Right atrium auricular region (tissue), 2 donors: ENCODE measurements at regions not wholly inside any gene's neighbourhood (a gene's known extent, or its start where the extent isn't known, plus 50 kb on each side); places are given as distances from the start of the nearest gene placed in this dataset.

Experiments
- DNase-seq: peaks from one replicate; pipeline ENCODE4 v3.0.0-alpha.2; 2019; ENCODE audit warnings: low spot score
- H3K27ac ChIP-seq, 2 donors: fragments of 200-600 bp; sonication (generic); 1 replicate in 1 of 2; 2 replicates in 1 of 2; pipeline ENCODE4 v1.5.1; 2016 to 2019
- H3K27me3 ChIP-seq, 2 donors: fragments of 200-600 bp; sonication (generic); one replicate each; pipeline versions ENCODE4 v1.5.1 to v1.6.0; 2017 to 2019
- H3K36me3 ChIP-seq: fragments of 200-600 bp; sonication (generic); one replicate; pipeline ENCODE4 v1.5.1; 2016
- H3K4me1 ChIP-seq, 2 donors: fragments of 200-600 bp; sonication (generic); one replicate each; pipeline versions ENCODE4 v1.5.1 to v1.6.0; 2017 to 2019
- H3K4me3 ChIP-seq, 2 donors: fragments of 200-600 bp; sonication (generic); 1 replicate in 1 of 2; 2 replicates in 1 of 2; pipeline ENCODE4 v1.5.1; 2017 to 2019; ENCODE audit warnings: mild to moderate bottlenecking in 1 of 2, moderate library complexity in 1 of 2
- H3K9me3 ChIP-seq, 2 donors: fragments of 200-600 bp; sonication (generic); one replicate each; pipeline ENCODE4 v1.5.1; 2019
- CTCF ChIP-seq, 2 donors: fragments of 200-600 bp; sonication (generic); IDR thresholded peaks; one replicate each; pipeline ENCODE4 v1.5.1; 2019; ENCODE audit warnings: antibody characterized with exemption in 2 of 2

- DNase-seq = no peak
- Histone ChIP-seq H3K27me3 (no peaks in the 10 kb centered on the region), H3K4me3 (no peak overlapping the region), H3K4me1 (no peaks in the 10 kb centered on the region), H3K9me3 (no peaks in the 10 kb centered on the region), H3K27ac (no peak overlapping the region), H3K36me3 (no peaks in the 10 kb centered on the region)
- TF ChIP-seq CTCF (IDR thresholded peaks at IDR 0.05) = no peak
These were observed 1056.6 kb downstream of the RAPGEF2 start for GRCh38 chr4:160159457-160159856.

GRCh38 chr4:160161026-160161425 lies 1058.1 kb downstream of the RAPGEF2 start:
- Histone ChIP-seq H3K36me3 (no peaks in the 10 kb centered on the region), H3K27me3 (no peaks in the 10 kb centered on the region), H3K27ac (no peak overlapping the region), H3K9me3 (no peaks in the 10 kb centered on the region), H3K4me3 (no peak overlapping the region), H3K4me1 (no peaks in the 10 kb centered on the region)
- DNase-seq = no peak
- no peak for TF ChIP-seq CTCF (IDR thresholded peaks at IDR 0.05)

- H3K27me3 ChIP-seq = no peaks in the 10 kb centered on the region
- no peak overlapping the region for H3K27ac ChIP-seq
- no peaks in the 10 kb centered on the region for H3K9me3 ChIP-seq
- H3K4me1 ChIP-seq = no peaks in the 10 kb centered on the region
- H3K4me3 ChIP-seq = no peak overlapping the region
- no peak for TF ChIP-seq CTCF (IDR thresholded peaks at IDR 0.05)
- no peak for DNase-seq
- no peaks in the 10 kb centered on the region for H3K36me3 ChIP-seq
These were observed 1072.3 kb downstream of the RAPGEF2 start for GRCh38 chr4:160175064-160175643.

GRCh38 chr4:160180211-160180610 lies 1077.3 kb downstream of the RAPGEF2 start:
- H3K27me3 ChIP-seq = no peaks in the 10 kb centered on the region
- no peak overlapping the region for H3K4me3 ChIP-seq
- H3K27ac ChIP-seq = no peak overlapping the region
- no peaks in the 10 kb centered on the region for H3K4me1 ChIP-seq
- no peaks in the 10 kb centered on the region for H3K9me3 ChIP-seq
- no peak for TF ChIP-seq CTCF (IDR thresholded peaks at IDR 0.05)
- H3K36me3 ChIP-seq = no peaks in the 10 kb centered on the region
- DNase-seq = no peak

- DNase-seq = no peak
- Histone ChIP-seq H3K4me3 (no peak overlapping the region), H3K9me3 (no peaks in the 10 kb centered on the region), H3K27ac (no peak overlapping the region), H3K4me1 (no peaks in the 10 kb centered on the region), H3K36me3 (no peaks in the 10 kb centered on the region), H3K27me3 (no peaks in the 10 kb centered on the region)
- TF ChIP-seq CTCF (IDR thresholded peaks at IDR 0.05) = no peak
These were observed 1079.8 kb downstream of the RAPGEF2 start for GRCh38 chr4:160182727-160183126.

- H3K9me3 ChIP-seq = no peaks in the 10 kb centered on the region
- no peak overlapping the region for H3K4me3 ChIP-seq
- H3K4me1 ChIP-seq = no peaks in the 10 kb centered on the region
- TF ChIP-seq CTCF (IDR thresholded peaks at IDR 0.05) = no peak
- H3K27ac ChIP-seq = no peak overlapping the region
- no peaks in the 10 kb centered on the region for H3K27me3 ChIP-seq
- no peak for DNase-seq
- H3K36me3 ChIP-seq = no peaks in the 10 kb centered on the region
These were observed 1082.0 kb downstream of the RAPGEF2 start for GRCh38 chr4:160184884-160185283.
